HepG2 (cell line): ENCODE measurements at regions not wholly inside any gene's neighbourhood (a gene's known extent, or its start where the extent isn't known, plus 50 kb on each side); places are given as distances from the start of the nearest gene placed in this dataset.

Source experiments
- MXI1 ChIP-seq: IDR thresholded peaks from 3 replicates; pipeline ENCODE4 v1.6.1; 2012; ENCODE audit warnings: low read depth, low read length, inconsistent platforms, borderline replicate concordance
- TF ChIP-seq, protein P1 (sequence below): sonication (generic); formaldehyde crosslinking; IDR thresholded peaks from 2 replicates; pipeline ENCODE4 v1.5.0; 2020; ENCODE audit warnings: missing genetic modification reagents

DNA sequence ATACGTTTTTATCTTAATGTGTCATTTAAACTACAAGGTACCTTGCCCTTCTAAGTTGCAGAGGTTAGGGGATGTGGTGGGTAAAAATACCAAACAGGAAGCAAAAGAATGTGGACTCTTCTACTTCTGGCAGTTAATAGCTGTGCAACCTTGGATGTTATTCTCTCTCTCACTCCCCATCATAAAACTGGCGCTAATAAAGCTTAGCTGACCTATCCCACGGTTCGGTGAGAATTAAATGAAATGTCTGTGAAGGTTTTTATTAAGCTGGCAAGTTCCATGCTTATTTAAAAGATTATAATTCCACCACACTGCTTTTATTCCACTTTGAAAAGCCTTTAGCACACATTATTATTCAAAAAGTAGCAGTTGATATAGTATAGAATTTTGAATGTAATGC, 127.8 kb upstream of the SLC22A23 start:
- TF ChIP-seq, protein P1, sequence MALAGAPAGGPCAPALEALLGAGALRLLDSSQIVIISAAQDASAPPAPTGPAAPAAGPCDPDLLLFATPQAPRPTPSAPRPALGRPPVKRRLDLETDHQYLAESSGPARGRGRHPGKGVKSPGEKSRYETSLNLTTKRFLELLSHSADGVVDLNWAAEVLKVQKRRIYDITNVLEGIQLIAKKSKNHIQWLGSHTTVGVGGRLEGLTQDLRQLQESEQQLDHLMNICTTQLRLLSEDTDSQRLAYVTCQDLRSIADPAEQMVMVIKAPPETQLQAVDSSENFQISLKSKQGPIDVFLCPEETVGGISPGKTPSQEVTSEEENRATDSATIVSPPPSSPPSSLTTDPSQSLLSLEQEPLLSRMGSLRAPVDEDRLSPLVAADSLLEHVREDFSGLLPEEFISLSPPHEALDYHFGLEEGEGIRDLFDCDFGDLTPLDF (CRISPR knock-in tag), result no peak
- no peak for TF ChIP-seq MXI1
